ENCODE measurements at regions not wholly inside any gene's neighbourhood (a gene's known extent, or its start where the extent isn't known, plus 50 kb on each side); places are given as distances from the start of the nearest gene placed in this dataset.

GRCh38 chr7:142314281-142314680, 56.4 kb upstream of the PRSS58 start:
- no peak for TF ChIP-seq POLR2A (IDR thresholded peaks at IDR 0.05)
- TF ChIP-seq, protein P1, sequence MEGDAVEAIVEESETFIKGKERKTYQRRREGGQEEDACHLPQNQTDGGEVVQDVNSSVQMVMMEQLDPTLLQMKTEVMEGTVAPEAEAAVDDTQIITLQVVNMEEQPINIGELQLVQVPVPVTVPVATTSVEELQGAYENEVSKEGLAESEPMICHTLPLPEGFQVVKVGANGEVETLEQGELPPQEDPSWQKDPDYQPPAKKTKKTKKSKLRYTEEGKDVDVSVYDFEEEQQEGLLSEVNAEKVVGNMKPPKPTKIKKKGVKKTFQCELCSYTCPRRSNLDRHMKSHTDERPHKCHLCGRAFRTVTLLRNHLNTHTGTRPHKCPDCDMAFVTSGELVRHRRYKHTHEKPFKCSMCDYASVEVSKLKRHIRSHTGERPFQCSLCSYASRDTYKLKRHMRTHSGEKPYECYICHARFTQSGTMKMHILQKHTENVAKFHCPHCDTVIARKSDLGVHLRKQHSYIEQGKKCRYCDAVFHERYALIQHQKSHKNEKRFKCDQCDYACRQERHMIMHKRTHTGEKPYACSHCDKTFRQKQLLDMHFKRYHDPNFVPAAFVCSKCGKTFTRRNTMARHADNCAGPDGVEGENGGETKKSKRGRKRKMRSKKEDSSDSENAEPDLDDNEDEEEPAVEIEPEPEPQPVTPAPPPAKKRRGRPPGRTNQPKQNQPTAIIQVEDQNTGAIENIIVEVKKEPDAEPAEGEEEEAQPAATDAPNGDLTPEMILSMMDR (IDR thresholded peaks at IDR 0.05), result no peak
- H3K27ac ChIP-seq, result no peak overlapping the region
- intact Hi-C loops (cut with DNase I; ENCODE audit: low total_unique reads), result no loop called here
- H3K36me3 ChIP-seq (ENCODE audit: low read depth, missing control alignments), result no peaks in the 10 kb centered on the region
- peaks cover 3% of the 10 kb centered on the region for H3K4me1 ChIP-seq
- H3K4me3 ChIP-seq, result no peak overlapping the region
- no peaks in the 10 kb centered on the region for H3K9me3 ChIP-seq
- H3K27me3 ChIP-seq, result no peaks in the 10 kb centered on the region
- DNase-seq, result no peak

GRCh38 chr7:142313528-142313927, 55.7 kb upstream of the PRSS58 start:
- intact Hi-C loops (cut with DNase I; ENCODE audit: low total_unique reads), result no loop called here
- DNase-seq, result no peak
- Histone ChIP-seq H3K27me3 (no peaks in the 10 kb centered on the region), H3K4me1 (peaks cover 3% of the 10 kb centered on the region), H3K9me3 (no peaks in the 10 kb centered on the region), H3K36me3 (ENCODE audit: low read depth, missing control alignments) (no peaks in the 10 kb centered on the region), H3K27ac (no peak overlapping the region), H3K4me3 (no peak overlapping the region)
- TF ChIP-seq, protein P1 (IDR thresholded peaks at IDR 0.05), result no peak
- TF ChIP-seq POLR2A (IDR thresholded peaks at IDR 0.05), result no peak
- 72 to 81% methylated on average over 11 of the region's 11 CpGs for WGBS, 2 donors

DNA sequence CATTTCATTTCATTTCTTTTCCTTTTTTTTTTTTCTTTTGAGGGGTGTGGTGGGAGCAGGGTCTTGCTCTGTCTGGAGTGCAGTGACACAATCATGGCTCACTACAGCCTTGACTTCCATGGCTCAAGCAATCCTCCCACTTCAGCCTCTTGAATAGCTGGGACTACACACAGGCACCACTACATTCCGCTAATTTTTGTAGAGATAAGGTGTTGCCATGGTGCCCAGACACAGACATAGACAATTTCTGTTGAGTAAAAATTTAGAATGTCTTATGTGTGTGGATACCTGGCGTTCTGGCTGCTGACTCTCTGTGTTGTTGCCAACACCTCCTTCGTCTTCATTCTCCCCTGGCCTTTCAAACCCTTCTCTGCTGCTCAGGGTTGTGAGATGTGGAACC, 54.0 kb upstream of the PRSS58 start:
- no peaks in the 10 kb centered on the region for H3K36me3 ChIP-seq (ENCODE audit: low read depth, missing control alignments)
- intact Hi-C loops (cut with DNase I; ENCODE audit: low total_unique reads), result no loop called here
- 45 to 46% methylated on average over 3 of the region's 3 CpGs for WGBS, 2 donors
- no peak overlapping the region for H3K4me3 ChIP-seq
- H3K27ac ChIP-seq, result no peak overlapping the region
- H3K27me3 ChIP-seq, result no peaks in the 10 kb centered on the region
- peaks cover 3% of the 10 kb centered on the region for H3K4me1 ChIP-seq
- DNase-seq, result no peak
- H3K9me3 ChIP-seq, result no peaks in the 10 kb centered on the region
- TF ChIP-seq, protein P1 (IDR thresholded peaks at IDR 0.05), result no peak
- TF ChIP-seq POLR2A (IDR thresholded peaks at IDR 0.05), result no peak

DNA sequence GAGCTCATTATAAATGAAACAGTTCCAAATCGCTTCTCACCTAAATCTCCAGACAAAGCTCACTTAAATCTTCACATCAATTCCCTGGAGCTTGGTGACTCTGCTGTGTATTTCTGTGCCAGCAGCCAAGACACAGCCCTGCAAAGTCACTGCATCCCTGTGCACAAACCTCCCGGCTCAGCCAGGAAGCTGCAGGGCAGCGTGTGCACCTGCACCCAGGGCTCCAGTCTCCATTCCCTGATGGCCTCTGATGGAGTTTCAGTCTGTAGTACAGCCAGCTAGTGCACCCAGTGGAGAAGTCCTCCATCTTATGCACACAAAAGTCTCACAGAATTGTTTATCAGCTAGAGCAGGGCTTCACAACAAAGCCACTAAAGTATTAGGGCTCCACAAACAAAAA, 51.1 kb upstream of the PRSS58 start:
- H3K27ac ChIP-seq, result no peak overlapping the region
- TF ChIP-seq POLR2A (IDR thresholded peaks at IDR 0.05), result no peak
- TF ChIP-seq, protein P1 (IDR thresholded peaks at IDR 0.05), result no peak
- WGBS, 2 donors, result 73 to 76% methylated on average over 3 of the region's 3 CpGs
- no peak for DNase-seq
- H3K4me1 ChIP-seq, result peaks cover 3% of the 10 kb centered on the region
- no peaks in the 10 kb centered on the region for H3K36me3 ChIP-seq (ENCODE audit: low read depth, missing control alignments)
- H3K4me3 ChIP-seq, result no peak overlapping the region
- H3K27me3 ChIP-seq, result no peaks in the 10 kb centered on the region
- H3K9me3 ChIP-seq, result no peaks in the 10 kb centered on the region
- intact Hi-C loops (cut with DNase I; ENCODE audit: low total_unique reads), result no loop called here

- H3K36me3 ChIP-seq (ENCODE audit: low read depth, missing control alignments), result no peaks in the 10 kb centered on the region
- intact Hi-C loops (cut with DNase I; ENCODE audit: low total_unique reads), result no loop called here
- WGBS, 2 donors, result 76 to 84% methylated on average over 4 of the region's 4 CpGs
- no peak for TF ChIP-seq POLR2A (IDR thresholded peaks at IDR 0.05)
- TF ChIP-seq, protein P1 (IDR thresholded peaks at IDR 0.05), result no peak
- no peak overlapping the region for H3K4me3 ChIP-seq
- DNase-seq, result no peak
- no peak overlapping the region for H3K27ac ChIP-seq
- no peaks in the 10 kb centered on the region for H3K9me3 ChIP-seq
- peaks cover 3% of the 10 kb centered on the region for H3K4me1 ChIP-seq
- H3K27me3 ChIP-seq, result no peaks in the 10 kb centered on the region
These were observed 50.5 kb upstream of the PRSS58 start for GRCh38 chr7:142308326-142308725.

Small RNA genes in the stretch of these regions (small RNA-seq; reads per million reads assigned to genes)
- gene TRBV5-2 (0 reads per million in 2 donors), gene TRBV8-1 (0 reads per million in 2 donors), gene TRBV8-2 (0 reads per million in 2 donors)

Data from testis (tissue), 2 donors.